LNCAP (cell line): ENCODE measurements at regions not wholly inside any gene's neighbourhood (a gene's known extent, or its start where the extent isn't known, plus 50 kb on each side); places are given as distances from the start of the nearest gene placed in this dataset.

Source experiments
- TF ChIP-seq, protein P1 (sequence below): fragments of 450-650 bp; IDR thresholded peaks from 2 replicates; pipeline ENCODE4 v1.5.1; 2017; ENCODE audit warnings: mild to moderate bottlenecking

GRCh38 chr9:15021146-15021545 lies 110.9 kb upstream of the FREM1 start:
- TF ChIP-seq, protein P1, sequence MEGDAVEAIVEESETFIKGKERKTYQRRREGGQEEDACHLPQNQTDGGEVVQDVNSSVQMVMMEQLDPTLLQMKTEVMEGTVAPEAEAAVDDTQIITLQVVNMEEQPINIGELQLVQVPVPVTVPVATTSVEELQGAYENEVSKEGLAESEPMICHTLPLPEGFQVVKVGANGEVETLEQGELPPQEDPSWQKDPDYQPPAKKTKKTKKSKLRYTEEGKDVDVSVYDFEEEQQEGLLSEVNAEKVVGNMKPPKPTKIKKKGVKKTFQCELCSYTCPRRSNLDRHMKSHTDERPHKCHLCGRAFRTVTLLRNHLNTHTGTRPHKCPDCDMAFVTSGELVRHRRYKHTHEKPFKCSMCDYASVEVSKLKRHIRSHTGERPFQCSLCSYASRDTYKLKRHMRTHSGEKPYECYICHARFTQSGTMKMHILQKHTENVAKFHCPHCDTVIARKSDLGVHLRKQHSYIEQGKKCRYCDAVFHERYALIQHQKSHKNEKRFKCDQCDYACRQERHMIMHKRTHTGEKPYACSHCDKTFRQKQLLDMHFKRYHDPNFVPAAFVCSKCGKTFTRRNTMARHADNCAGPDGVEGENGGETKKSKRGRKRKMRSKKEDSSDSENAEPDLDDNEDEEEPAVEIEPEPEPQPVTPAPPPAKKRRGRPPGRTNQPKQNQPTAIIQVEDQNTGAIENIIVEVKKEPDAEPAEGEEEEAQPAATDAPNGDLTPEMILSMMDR = no peak

DNA sequence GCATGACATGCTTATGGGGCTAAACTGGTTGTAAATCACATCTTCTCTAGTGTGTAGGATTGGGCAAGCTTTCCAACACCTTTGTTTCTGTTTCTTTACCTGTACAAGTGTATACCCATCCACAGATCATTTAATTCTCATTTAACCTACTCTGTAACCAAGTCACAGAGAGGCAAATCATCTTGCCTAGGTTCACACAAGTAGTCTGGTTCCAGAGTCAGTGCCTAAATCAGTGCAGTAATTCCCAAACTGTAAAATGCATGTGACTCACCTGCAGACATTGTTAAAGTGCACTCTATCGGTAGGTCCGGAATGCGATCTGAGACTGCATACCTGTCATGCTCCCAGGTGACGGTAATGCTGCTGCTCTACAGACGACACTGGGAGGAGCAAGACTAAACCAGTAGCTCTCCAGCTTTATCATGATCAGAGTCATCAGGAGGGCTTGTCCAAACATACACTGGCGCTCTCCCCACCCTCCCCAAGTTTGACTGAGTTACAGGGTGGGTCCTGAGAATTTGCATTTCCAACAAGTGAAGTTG lies 107.9 kb upstream of the FREM1 start:
- TF ChIP-seq, protein P1 = no peak

GRCh38 chr9:15010581-15010980 lies 100.4 kb upstream of the FREM1 start:
- TF ChIP-seq, protein P1 = no peak

GRCh38 chr9:15007698-15008097 lies 97.5 kb upstream of the FREM1 start:
- TF ChIP-seq, protein P1 = no peak

DNA sequence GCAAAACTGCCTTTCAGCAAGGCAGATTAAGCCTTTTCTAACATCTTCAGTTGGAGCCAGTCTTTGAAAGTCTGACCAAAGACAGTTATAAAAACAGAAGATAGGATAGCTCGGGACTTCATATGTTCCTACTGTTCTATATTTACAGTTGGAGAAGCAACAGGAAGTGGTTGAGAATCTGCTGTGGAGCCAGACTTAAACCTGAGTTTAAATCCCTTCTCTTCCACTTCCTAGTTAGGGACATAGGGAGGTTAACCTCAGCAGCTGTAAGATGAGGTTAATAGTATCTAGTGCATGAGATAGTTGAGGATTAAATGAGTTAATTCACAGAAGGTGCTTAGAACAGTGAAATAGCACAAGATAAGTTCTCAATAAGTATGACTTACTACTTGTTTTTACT lies 84.5 kb upstream of the FREM1 start:
- TF ChIP-seq, protein P1 = no peak

GRCh38 chr9:14993901-14994554 lies 83.8 kb upstream of the FREM1 start:
- TF ChIP-seq, protein P1 = no peak

DNA sequence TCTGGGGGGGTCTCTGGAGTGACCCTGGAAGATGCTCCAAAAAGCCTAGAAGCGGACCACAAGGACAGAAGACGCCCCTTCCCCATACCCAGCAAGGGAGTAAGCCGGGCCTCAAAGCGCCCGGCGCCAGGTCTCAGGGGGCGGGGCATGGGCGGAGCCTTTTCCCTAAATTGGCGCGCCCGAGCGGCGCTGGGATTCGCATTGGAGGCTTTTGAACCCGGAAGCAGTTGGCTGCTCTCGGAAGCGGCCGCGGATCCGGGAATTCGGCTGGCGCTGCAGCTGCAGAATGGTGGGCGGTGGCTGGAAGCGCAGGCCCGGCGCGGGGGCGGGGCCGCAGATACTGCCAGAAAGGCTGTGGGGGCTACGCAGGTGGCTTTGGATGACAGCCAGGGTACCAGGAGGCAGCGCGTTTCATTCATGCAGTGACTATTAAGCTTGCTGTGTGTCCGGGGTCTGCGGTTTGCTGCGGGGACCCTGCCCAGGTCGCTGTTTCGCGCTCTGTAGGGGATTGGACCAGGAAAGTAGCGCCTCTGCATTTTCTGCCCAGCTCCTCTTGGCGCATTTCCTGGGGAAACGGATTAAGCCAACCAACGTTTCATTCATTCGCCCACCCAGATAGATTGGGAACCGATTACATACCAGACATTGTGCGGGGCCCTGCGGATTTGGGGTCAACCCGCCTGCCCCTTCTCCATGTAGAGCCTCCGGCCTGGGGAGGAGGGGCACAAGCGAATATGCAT lies 83.0 kb upstream of the FREM1 start:
- TF ChIP-seq, protein P1 = no peak
